H1 (cell line): ENCODE measurements at regions not wholly inside any gene's neighbourhood (a gene's known extent, or its start where the extent isn't known, plus 50 kb on each side); places are given as distances from the start of the nearest gene placed in this dataset.

Source experiments
- CTCF ChIA-PET: fragments of 300-600 bp; sonication (Branson Sonifier 250); formaldehyde crosslinking; loops from one replicate; lab custom pipeline; 2021; ENCODE audit not compliant: partially characterized antibody; lab: Charles Lee
- POLR2A ChIA-PET: fragments of 300-600 bp; sonication (Branson Sonifier 250); formaldehyde crosslinking; loops from one replicate; lab custom pipeline; 2021; ENCODE audit warnings: inconsistent platforms; ENCODE audit not compliant: partially characterized antibody; lab: Charles Lee
- DNase-seq, 2 experiments: peaks; one replicate each; pipeline versions ENCODE4 v3.0.0 to v3.0.0-alpha.2; 2010 to 2022; ENCODE audit warnings: low spot score in 2 of 2, low read depth in 1 of 2, mixed read lengths in 1 of 2
- FAIRE-seq: peaks from 2 replicates; lab custom pipeline; 2011; peaks lifted over from hg19 to GRCh38; lab: Jason Lieb, UNC
- H2AFZ ChIP-seq: 2 replicates; pipeline ENCODE4 v1.8.1; 2012; ENCODE audit warnings: low read length, inconsistent platforms
- H2AK5ac ChIP-seq: 2 replicates; pipeline ENCODE4 v1.6.1; 2013; ENCODE audit warnings: low read depth, low read length
- H2BK120ac ChIP-seq: replicated peaks from 2 replicates; pipeline ENCODE3; 2013; ENCODE audit warnings: low read depth, low read length, inconsistent platforms
- H2BK12ac ChIP-seq: 2 replicates; pipeline ENCODE4 v1.6.1; 2013; ENCODE audit warnings: low read depth, low read length
- H2BK15ac ChIP-seq: 2 replicates; pipeline ENCODE4 v1.6.1; 2013; ENCODE audit warnings: low read length
- H2BK20ac ChIP-seq: 2 replicates; pipeline ENCODE4 v1.6.1; 2013; ENCODE audit warnings: low read length
- H2BK5ac ChIP-seq: 2 replicates; pipeline ENCODE4 v1.6.1; 2013; ENCODE audit warnings: low read depth, low read length
- H3K14ac ChIP-seq: 2 replicates; pipeline ENCODE4 v1.6.1; 2013; ENCODE audit warnings: inconsistent platforms; ENCODE audit not compliant: insufficient read length
- H3K18ac ChIP-seq: 2 replicates; pipeline ENCODE4 v1.6.1; 2013; ENCODE audit warnings: low read length; ENCODE audit errors: extremely low read depth
- H3K23ac ChIP-seq: 2 replicates; pipeline ENCODE4 v1.6.1; 2013; ENCODE audit warnings: inconsistent platforms; ENCODE audit not compliant: insufficient read length
- H3K23me2 ChIP-seq: 2 replicates; pipeline ENCODE4 v1.6.1; 2013; ENCODE audit warnings: low read depth, low read length
- H3K27ac ChIP-seq: 2 replicates; pipeline ENCODE4 v1.6.1; 2011; ENCODE audit warnings: low read depth, low read length, inconsistent platforms
- H3K27me3 ChIP-seq, 4 experiments: replicated peaks in 1 of 4; 1 replicate in 1 of 4; 2 replicates in 3 of 4; pipeline versions ENCODE4 v1.6.1 to v1.8.1; 2011 to 2013; ENCODE audit warnings: low read length in 3 of 4, mild to moderate bottlenecking in 3 of 4, inconsistent platforms in 2 of 4, mixed read lengths in 2 of 4, moderate library complexity in 1 of 4; ENCODE audit not compliant: control insufficient read depth in 3 of 4, insufficient read depth in 3 of 4; ENCODE audit errors: extremely low read depth in 1 of 4
- H3K36me3 ChIP-seq, 4 experiments: 2 replicates each; pipeline versions ENCODE4 v1.6.1 to v1.8.1; 2011 to 2013; ENCODE audit warnings: mild to moderate bottlenecking in 4 of 4, low read length in 3 of 4, moderate library complexity in 2 of 4, control low read depth in 1 of 4, inconsistent platforms in 1 of 4; ENCODE audit not compliant: insufficient read depth in 4 of 4, control insufficient read depth in 2 of 4
- H3K4ac ChIP-seq: replicated peaks from 2 replicates; pipeline ENCODE3; 2013; ENCODE audit warnings: low read length, low read depth, mixed read lengths, inconsistent platforms; ENCODE audit not compliant: insufficient read length
- H3K4me1 ChIP-seq, 4 experiments: replicated peaks in 1 of 4; 1 replicate in 1 of 4; 2 replicates in 3 of 4; pipeline versions ENCODE4 v1.6.1 to v1.8.1; 2011 to 2013; ENCODE audit warnings: low read length in 3 of 4, inconsistent platforms in 2 of 4, mixed read lengths in 1 of 4; ENCODE audit not compliant: insufficient read depth in 4 of 4, control insufficient read depth in 3 of 4
- H3K4me2 ChIP-seq, 2 experiments: 2 replicates each; pipeline versions ENCODE4 v1.6.1 to v1.8.1; 2011 to 2013; ENCODE audit warnings: low read depth in 2 of 2, low read length in 2 of 2, control low read depth in 1 of 2, inconsistent platforms in 1 of 2, mild to moderate bottlenecking in 1 of 2; ENCODE audit not compliant: insufficient read depth in 1 of 2
- H3K4me3 ChIP-seq, 4 experiments: fragments of 200-600, 300-600 bp in 1 of 4; sonication (generic), shearing (Covaris generic), sonication (Bioruptor Twin) in 1 of 4; 2 replicates each; pipeline versions ENCODE4 v1.5.1 to v1.8.1; 2011 to 2016; ENCODE audit warnings: low read length in 4 of 4, low read depth in 3 of 4, control low read depth in 2 of 4, inconsistent platforms in 2 of 4, mild to moderate bottlenecking in 2 of 4, mixed read lengths in 1 of 4, moderate library complexity in 1 of 4; ENCODE audit not compliant: insufficient read depth in 2 of 4; ENCODE audit errors: extremely low read depth in 1 of 4
- H3K56ac ChIP-seq: replicated peaks from 2 replicates; pipeline ENCODE3; 2013; ENCODE audit warnings: low read depth, mild to moderate bottlenecking, mixed read lengths, low read length, inconsistent platforms; ENCODE audit not compliant: insufficient read length
- H3K79me1 ChIP-seq: 2 replicates; pipeline ENCODE4 v1.6.1; 2013; ENCODE audit warnings: low read depth, low read length, control low read depth
- H3K79me2 ChIP-seq, 2 experiments: 2 replicates each; pipeline versions ENCODE4 v1.6.1 to v1.8.1; 2012 to 2013; ENCODE audit warnings: low read length in 2 of 2, mild to moderate bottlenecking in 2 of 2, inconsistent platforms in 1 of 2; ENCODE audit not compliant: insufficient read depth in 2 of 2, control insufficient read depth in 1 of 2
- H3K9ac ChIP-seq, 4 experiments: replicated peaks in 1 of 4; 1 replicate in 1 of 4; 2 replicates in 3 of 4; pipeline versions ENCODE4 v1.6.1 to v1.8.1; 2011 to 2013; ENCODE audit warnings: low read depth in 3 of 4, low read length in 3 of 4, control low read depth in 2 of 4, mild to moderate bottlenecking in 2 of 4, moderate library complexity in 2 of 4, inconsistent platforms in 1 of 4; ENCODE audit errors: extremely low read depth in 1 of 4
- H3K9me3 ChIP-seq, 2 experiments: 2 replicates each; pipeline versions ENCODE4 v1.6.1 to v1.8.1; 2012 to 2013; ENCODE audit warnings: mild to moderate bottlenecking in 2 of 2, moderate library complexity in 2 of 2, control low read depth in 1 of 2, inconsistent platforms in 1 of 2, low read depth in 1 of 2, low read length in 1 of 2, mixed read lengths in 1 of 2; ENCODE audit not compliant: insufficient read depth in 2 of 2
- H4K20me1 ChIP-seq, 2 experiments: replicated peaks in 1 of 2; 2 replicates each; pipeline versions ENCODE3 to v1.8.1; 2011 to 2013; ENCODE audit warnings: inconsistent platforms in 2 of 2, low read length in 2 of 2, mild to moderate bottlenecking in 1 of 2; ENCODE audit not compliant: insufficient read depth in 2 of 2, control insufficient read depth in 1 of 2
- H4K5ac ChIP-seq: 2 replicates; pipeline ENCODE4 v1.6.1; 2013; ENCODE audit warnings: low read length, low read depth, mixed read lengths, inconsistent platforms; ENCODE audit not compliant: insufficient read length
- H4K8ac ChIP-seq: 2 replicates; pipeline ENCODE4 v1.8.0; 2013; ENCODE audit warnings: mild to moderate bottlenecking, moderate library complexity, low read length, inconsistent platforms; ENCODE audit not compliant: insufficient read depth; ENCODE audit errors: extremely low read depth
- H4K91ac ChIP-seq: replicated peaks from 2 replicates; pipeline ENCODE3; 2013; ENCODE audit warnings: low read length, mixed read lengths, inconsistent platforms; ENCODE audit not compliant: insufficient read length
- BCL11A ChIP-seq, 2 experiments: IDR thresholded peaks; one replicate each; pipeline ENCODE4 v1.6.1; 2011; ENCODE audit warnings: low read depth in 2 of 2, low read length in 2 of 2, mild to moderate bottlenecking in 2 of 2
- CTCF ChIP-seq, 3 experiments: IDR thresholded peaks; 1 replicate in 2 of 3; 2 replicates in 1 of 3; pipeline versions ENCODE4 v1.5.1 to v1.6.1; 2011; ENCODE audit warnings: low read length in 3 of 3, mild to moderate bottlenecking in 3 of 3, inconsistent platforms in 2 of 3, low read depth in 1 of 3, moderate library complexity in 1 of 3; ENCODE audit not compliant: insufficient read depth in 1 of 3; ENCODE audit errors: control extremely low read depth in 1 of 3
- JUND ChIP-seq: IDR thresholded peaks from 2 replicates; pipeline ENCODE4 v1.6.1; 2011; ENCODE audit warnings: mild to moderate bottlenecking, improper control_type of control experiment, low read length
- SUZ12 ChIP-seq: fragments of 200-600 bp; sonication (generic); IDR thresholded peaks from 2 replicates; pipeline ENCODE4 v1.6.1; 2012; ENCODE audit warnings: mild to moderate bottlenecking, inconsistent platforms, low read length, moderate library complexity, mixed read lengths
- USF2 ChIP-seq: IDR thresholded peaks from 2 replicates; pipeline ENCODE4 v1.6.1; 2011; ENCODE audit warnings: low read length, improper control_type of control experiment
- WGBS, 2 experiments: shearing (Covaris generic) in 1 of 2; methylation state at CpG; one replicate each; pipeline versions ENCODE4 v1.1.6 to v1.1.7; 2013 to 2015; ENCODE audit warnings: low lambda C conversion rate in 2 of 2, mixed read lengths in 2 of 2, inconsistent platforms in 1 of 2, low coverage in 1 of 2, missing lambda C conversion rate in 1 of 2; ENCODE audit not compliant: insufficient replicate concordance in 2 of 2, insufficient coverage in 1 of 2, insufficient read length in 1 of 2; ENCODE audit errors: extremely low coverage in 1 of 2, missing lambda C conversion rate in 1 of 2; 5-methylcytosine and 5-hydroxymethylcytosine counted together

- Histone ChIP-seq H3K9ac (no peak overlapping the region), H4K5ac (no peak overlapping the region), H3K9me3 (no peaks in the 10 kb centered on the region), H3K79me2 (no peaks in the 10 kb centered on the region), H3K27me3 (no peaks in the 10 kb centered on the region), H4K8ac (no peak overlapping the region), H3K27ac (no peak overlapping the region), H3K79me1 (no peaks in the 10 kb centered on the region), H3K23ac (no peak overlapping the region), H3K18ac (no peak overlapping the region), H2BK120ac (no peak overlapping the region), H3K56ac (no peak overlapping the region), H4K91ac (no peak overlapping the region), H2BK15ac (no peak overlapping the region), H2AK5ac (no peak overlapping the region), H3K23me2 (no peaks in the 10 kb centered on the region), H2BK5ac (no peak overlapping the region), H3K4ac (no peak overlapping the region), H4K20me1 (no peaks in the 10 kb centered on the region), H3K36me3 (no peaks in the 10 kb centered on the region), H2BK12ac (no peak overlapping the region), H3K4me2 (no peak overlapping the region), H3K4me3 (no peak overlapping the region), H2BK20ac (no peak overlapping the region), H3K14ac (no peak overlapping the region), H2AFZ (no peak overlapping the region), H3K4me1 (no peaks in the 10 kb centered on the region)
- DNase-seq, result no peak
- no peak for TF ChIP-seq SUZ12
- TF ChIP-seq CTCF (IDR thresholded peaks at IDR 0.05; ENCODE audit: control extremely low read depth in 1 of 3, insufficient read depth in 1 of 3, low read depth in 1 of 3, low read length in 3 of 3), result no peak
- TF ChIP-seq JUND, result no peak
- TF ChIP-seq USF2, result no peak
- no peak for TF ChIP-seq BCL11A (IDR thresholded peaks at IDR 0.05; ENCODE audit: low read depth in 2 of 2, low read length in 2 of 2)
- ChIA-PET CTCF (no interaction called here), POLR2A (no interaction called here)
- no peak for FAIRE-seq
- WGBS, 2 experiments, result 89% methylated on average over 9 of the region's 9 CpGs; no CpG with 5 or more reads in 1 of the 2 experiments
Measured at GRCh38 chr1:213605732-213606131, 382.0 kb upstream of the PROX1 start.
